ENCODE measurements at regions not wholly inside any gene's neighbourhood (a gene's known extent, or its start where the extent isn't known, plus 50 kb on each side); places are given as distances from the start of the nearest gene placed in this dataset.
"Not testable (repeated sequence)": the region's sequence is repeated elsewhere in the genome, so short reads cannot be mapped to it uniquely, and the experiment has no call there.

GRCh38 chr2:208594642-208595385 lies 188.2 kb downstream of the PTH2R start:
- in situ Hi-C loops (cut with HindIII; ENCODE audit: low pct_unique_long_range_greater_than_20kb, low sequenced_read_pairs), result no loop called here
- DNase-seq (ENCODE audit: low read depth, low spot score), result no peak

- no peak for DNase-seq (ENCODE audit: low read depth, low spot score)
- in situ Hi-C loops (cut with HindIII; ENCODE audit: low pct_unique_long_range_greater_than_20kb, low sequenced_read_pairs), result no loop called here
Measured at GRCh38 chr2:208595386-208596275, 189.0 kb downstream of the PTH2R start.

DNA sequence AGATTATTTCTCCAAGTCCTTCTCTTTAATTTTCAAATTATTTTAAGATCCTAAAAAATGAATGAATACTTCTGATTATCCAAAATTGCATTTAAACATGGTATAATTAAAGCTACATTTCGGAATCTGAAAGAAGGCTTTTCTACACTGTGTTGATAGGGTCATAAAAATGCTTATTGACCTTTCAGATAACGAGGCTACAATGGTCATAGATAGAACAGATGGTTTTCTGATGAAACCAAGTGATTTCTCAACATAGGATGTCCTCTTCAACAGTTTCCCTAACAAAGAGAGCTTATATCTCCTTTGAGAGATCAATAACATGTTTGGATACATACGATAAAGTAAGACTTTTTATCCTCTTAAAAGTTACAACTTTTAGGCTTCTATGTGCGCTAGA lies 201.1 kb downstream of the PTH2R start:
- DNase-seq (ENCODE audit: low read depth, low spot score), result no peak
- in situ Hi-C loops (cut with HindIII; ENCODE audit: low pct_unique_long_range_greater_than_20kb, low sequenced_read_pairs), result no loop called here

DNA sequence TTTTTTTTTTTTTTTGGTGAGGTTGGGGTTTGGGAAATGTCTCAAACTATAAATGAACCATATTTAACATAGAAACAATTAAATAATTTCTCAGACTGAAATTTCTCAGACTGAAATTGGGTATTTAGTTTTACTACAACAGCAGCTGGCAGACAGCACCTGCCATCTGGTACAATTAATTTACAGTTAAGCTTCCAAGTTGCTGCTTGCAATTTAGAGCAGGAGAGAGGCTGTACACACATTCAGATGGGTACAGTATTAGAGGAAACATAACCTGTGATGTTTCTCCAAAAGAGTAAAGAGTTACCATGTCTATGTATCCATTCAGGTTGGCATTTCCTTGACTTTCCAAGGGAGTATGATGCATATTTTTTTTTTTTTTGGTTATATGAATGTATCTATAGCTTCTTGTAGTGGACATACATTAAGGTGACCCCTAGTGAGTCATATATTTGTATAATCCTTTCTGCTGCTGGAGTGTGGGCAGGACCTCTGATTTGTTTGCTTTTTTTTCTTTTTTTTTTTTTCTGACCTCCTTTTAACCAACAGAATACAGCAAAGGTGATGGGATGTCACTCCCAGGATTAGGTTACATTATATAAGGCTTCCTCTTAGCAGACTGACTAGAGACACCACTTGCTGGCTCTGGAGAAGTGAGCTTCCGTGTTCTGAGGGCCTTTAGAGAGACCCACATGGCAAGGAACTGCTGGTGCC lies 201.7 kb downstream of the PTH2R start:
- in situ Hi-C loops (cut with HindIII; ENCODE audit: low pct_unique_long_range_greater_than_20kb, low sequenced_read_pairs), result no loop called here
- DNase-seq (ENCODE audit: low read depth, low spot score), result no peak

GRCh38 chr2:208609166-208609804 lies 202.7 kb downstream of the PTH2R start:
- in situ Hi-C loops (cut with HindIII; ENCODE audit: low pct_unique_long_range_greater_than_20kb, low sequenced_read_pairs), result no loop called here
- DNase-seq (ENCODE audit: low read depth, low spot score), result no peak

- in situ Hi-C loops (cut with HindIII; ENCODE audit: low pct_unique_long_range_greater_than_20kb, low sequenced_read_pairs); DNase-seq (ENCODE audit: low read depth, low spot score): not testable (repeated sequence)
Measured at GRCh38 chr2:208615675-208616074, 209.1 kb downstream of the PTH2R start.

DNA sequence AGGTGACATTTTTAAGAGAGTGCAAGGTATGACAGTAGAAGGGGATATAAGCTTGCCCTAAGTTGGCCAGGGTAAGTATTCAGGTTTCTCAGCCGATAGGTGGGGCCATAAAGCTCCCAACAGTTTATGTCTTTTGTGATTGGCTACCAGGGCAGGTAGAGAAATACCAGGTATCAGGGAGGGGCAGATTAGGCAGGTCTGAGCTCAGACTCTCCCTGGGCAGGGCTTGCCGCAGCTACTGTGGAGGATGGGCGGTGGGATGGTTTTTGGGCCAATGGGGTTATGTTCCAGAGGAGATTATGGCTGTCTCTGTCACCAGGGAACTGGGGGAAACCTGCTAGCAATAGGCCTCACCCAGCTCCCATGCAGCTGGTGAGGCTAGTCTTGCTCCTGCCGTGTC lies 211.6 kb downstream of the PTH2R start:
- in situ Hi-C loops (cut with HindIII; ENCODE audit: low pct_unique_long_range_greater_than_20kb, low sequenced_read_pairs), result no loop called here
- no peak for DNase-seq (ENCODE audit: low read depth, low spot score)

- in situ Hi-C loops (cut with HindIII; ENCODE audit: low pct_unique_long_range_greater_than_20kb, low sequenced_read_pairs), result no loop called here
- DNase-seq (ENCODE audit: low read depth, low spot score), result no peak
Measured at GRCh38 chr2:208619993-208620392, 213.4 kb downstream of the PTH2R start.

DNA sequence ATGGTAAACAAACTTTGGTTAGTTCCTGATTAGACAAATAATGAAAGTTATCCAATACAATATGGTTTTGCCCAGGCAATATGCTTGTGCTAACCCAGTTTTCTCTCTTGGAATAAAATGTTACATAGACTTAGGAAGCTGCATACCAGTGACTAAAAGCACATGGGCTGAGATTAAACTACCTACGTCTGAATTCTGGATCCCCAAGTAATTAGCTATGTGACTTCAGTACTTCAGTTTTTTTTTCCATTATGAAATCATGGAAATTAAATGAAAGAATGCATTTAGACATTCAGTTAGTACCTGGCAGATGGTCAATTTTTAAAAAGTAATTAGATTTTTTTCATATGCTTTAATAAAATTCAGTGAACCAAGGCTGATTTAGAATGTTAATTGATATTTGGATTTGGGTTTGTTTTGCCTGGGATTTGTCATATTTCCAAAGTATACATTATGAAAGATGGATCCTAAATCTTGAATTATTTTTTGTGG lies 213.9 kb downstream of the PTH2R start:
- DNase-seq (ENCODE audit: low read depth, low spot score), result no peak
- in situ Hi-C loops (cut with HindIII; ENCODE audit: low pct_unique_long_range_greater_than_20kb, low sequenced_read_pairs), result no loop called here

DNA sequence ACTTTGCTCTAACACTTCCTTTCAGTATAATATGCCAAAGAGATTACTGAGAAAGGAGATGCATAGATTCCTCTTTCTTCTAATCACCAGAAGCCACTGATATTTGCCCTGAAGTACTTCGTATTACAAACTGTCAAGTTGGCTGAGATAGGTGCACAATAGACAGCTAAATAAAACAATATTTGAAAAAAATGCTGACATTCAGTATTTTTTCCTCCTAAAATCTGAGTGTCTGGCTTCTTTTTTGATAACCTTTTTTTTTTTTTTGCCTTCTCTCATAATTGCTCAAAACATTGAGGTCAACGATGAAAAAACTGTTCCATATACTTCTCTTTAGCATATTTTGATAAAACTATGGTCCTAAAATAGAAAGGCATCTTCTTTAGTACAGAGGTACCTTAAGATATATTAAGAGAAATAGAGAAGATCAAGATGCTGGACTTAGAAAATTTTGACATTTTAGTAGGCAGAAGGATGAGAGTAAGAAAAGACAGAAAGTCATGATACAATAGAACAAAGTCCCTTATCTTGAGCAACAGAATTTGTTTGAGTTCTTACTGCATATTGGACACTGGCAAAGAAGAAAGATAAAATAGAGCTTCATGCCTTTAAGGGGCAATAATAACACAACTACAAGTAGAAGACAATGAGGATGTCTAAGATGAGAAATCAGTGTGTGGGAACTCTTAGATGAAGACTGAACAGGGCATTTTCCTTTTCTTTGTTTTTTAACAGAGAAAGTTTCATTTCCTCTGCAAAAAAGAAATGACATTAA lies 220.7 kb downstream of the PTH2R start:
- no peak for DNase-seq (ENCODE audit: low read depth, low spot score)
- in situ Hi-C loops (cut with HindIII; ENCODE audit: low pct_unique_long_range_greater_than_20kb, low sequenced_read_pairs), result no loop called here

- in situ Hi-C loops (cut with HindIII; ENCODE audit: low pct_unique_long_range_greater_than_20kb, low sequenced_read_pairs), result no loop called here
Measured at GRCh38 chr2:208627916-208628315, 221.3 kb downstream of the PTH2R start.

GRCh38 chr2:208638059-208638458 lies 231.5 kb downstream of the PTH2R start:
- in situ Hi-C loops (cut with HindIII; ENCODE audit: low pct_unique_long_range_greater_than_20kb, low sequenced_read_pairs), result no loop called here
- no peak for DNase-seq (ENCODE audit: low read depth, low spot score)

More at GRCh38 chr2:208627916-208628315, 221.3 kb downstream of the PTH2R start:
- DNase-seq (ENCODE audit: low read depth, low spot score), result no peak

GRCh38 chr2:208642125-208642779 lies 235.7 kb downstream of the PTH2R start:
- in situ Hi-C loops (cut with HindIII; ENCODE audit: low pct_unique_long_range_greater_than_20kb, low sequenced_read_pairs), result no loop called here
- DNase-seq (ENCODE audit: low read depth, low spot score), result no peak

DNA sequence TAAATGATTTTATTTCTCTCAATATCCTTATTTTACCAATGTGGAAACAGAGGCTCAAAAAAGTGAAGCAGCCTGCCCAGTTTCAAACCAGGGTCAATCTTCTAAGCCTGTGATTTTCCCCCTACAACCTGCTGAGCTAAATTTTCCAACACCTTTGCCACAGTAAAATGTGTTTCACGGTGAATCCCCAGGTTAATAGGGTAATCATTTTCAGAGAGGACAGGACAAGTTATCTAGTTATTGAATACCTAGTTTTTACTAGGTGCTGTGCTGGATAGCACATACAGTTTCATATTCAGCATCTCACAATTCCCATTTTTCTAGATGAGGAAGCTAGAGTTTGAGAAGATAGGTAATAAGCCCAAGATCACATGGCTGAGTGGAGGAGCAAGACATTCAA lies 236.6 kb downstream of the PTH2R start:
- no peak for DNase-seq (ENCODE audit: low read depth, low spot score)
- in situ Hi-C loops (cut with HindIII; ENCODE audit: low pct_unique_long_range_greater_than_20kb, low sequenced_read_pairs), result no loop called here

GRCh38 chr2:208645226-208645625 lies 238.6 kb downstream of the PTH2R start:
- no peak for DNase-seq (ENCODE audit: low read depth, low spot score)
- in situ Hi-C loops (cut with HindIII; ENCODE audit: low pct_unique_long_range_greater_than_20kb, low sequenced_read_pairs), result no loop called here

GRCh38 chr2:208648368-208648767 lies 241.8 kb downstream of the PTH2R start:
- in situ Hi-C loops (cut with HindIII; ENCODE audit: low pct_unique_long_range_greater_than_20kb, low sequenced_read_pairs), result no loop called here
- DNase-seq (ENCODE audit: low read depth, low spot score), result no peak

GRCh38 chr2:208653383-208653782 lies 246.8 kb downstream of the PTH2R start:
- in situ Hi-C loops (cut with HindIII; ENCODE audit: low pct_unique_long_range_greater_than_20kb, low sequenced_read_pairs), result no loop called here

More at GRCh38 chr2:208653383-208653782, 246.8 kb downstream of the PTH2R start:
- no peak for DNase-seq (ENCODE audit: low read depth, low spot score)

All from SK-MEL-5 (cell line).